Gastrocnemius medialis (tissue), 4 donors: ENCODE measurements at regions not wholly inside any gene's neighbourhood (a gene's known extent, or its start where the extent isn't known, plus 50 kb on each side); places are given as distances from the start of the nearest gene placed in this dataset.

Source experiments
- CTCF ChIP-seq, 5 experiments: fragments of 450-650 bp in 3 of 5; fragments of 200-600 bp in 2 of 5; sonication (generic) in 2 of 5; IDR thresholded peaks in 4 of 5; conservative IDR thresholded peaks in 1 of 5; 1 replicate in 4 of 5; 2 replicates in 1 of 5; pipeline ENCODE4 v1.5.1; 2016 to 2019; ENCODE audit warnings: antibody characterized with exemption in 5 of 5, mild to moderate bottlenecking in 3 of 5, moderate library complexity in 3 of 5
- POLR2A ChIP-seq, 2 donors: fragments of 450-650 bp; IDR thresholded peaks; one replicate each; pipeline ENCODE4 v1.6.1; 2017; ENCODE audit warnings: antibody characterized with exemption in 2 of 2, mild to moderate bottlenecking in 2 of 2, moderate library complexity in 2 of 2

GRCh38 chr22:16387088-16387487, 205.5 kb downstream of the CCT8L2 start:
- no peak for TF ChIP-seq CTCF (IDR thresholded peaks at IDR 0.05 in 4 of 5, conservative IDR thresholded peaks at IDR 0.05 in 1 of 5)
- no peak for TF ChIP-seq POLR2A (IDR thresholded peaks at IDR 0.05)
